ENCODE measurements at regions not wholly inside any gene's neighbourhood (a gene's known extent, or its start where the extent isn't known, plus 50 kb on each side); places are given as distances from the start of the nearest gene placed in this dataset.

DNA sequence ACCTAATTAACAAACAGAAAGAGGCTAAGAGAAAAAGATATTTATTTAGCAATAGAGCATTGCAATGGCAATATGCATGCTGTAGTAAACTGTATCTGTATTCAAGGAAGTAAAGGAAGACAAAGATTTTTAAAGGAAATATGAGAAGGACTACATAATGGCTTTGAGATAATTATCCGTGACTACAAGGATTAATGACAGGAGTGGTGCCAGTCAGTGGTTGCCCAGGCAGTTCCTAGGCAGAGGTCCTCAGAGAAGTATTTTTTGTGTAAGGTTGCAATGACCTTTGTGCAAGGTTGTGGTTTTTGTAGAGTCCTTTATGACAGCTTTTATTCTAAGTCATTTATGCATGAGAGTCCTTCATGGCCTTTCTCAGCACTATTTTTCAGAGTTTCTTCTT is 711.1 kb upstream of the CHRM3 start:
- Mint-ChIP-seq H3K9me3 (no peaks in the 10 kb centered on the region), H3K36me3 (ENCODE audit: low read depth) (no peaks in the 10 kb centered on the region), H3K4me1 (no peaks in the 10 kb centered on the region), H3K4me3 (no peak overlapping the region), H3K27ac (no peak overlapping the region), H3K27me3 (no peaks in the 10 kb centered on the region)
- ATAC-seq (replicated peaks), result no peak

DNA sequence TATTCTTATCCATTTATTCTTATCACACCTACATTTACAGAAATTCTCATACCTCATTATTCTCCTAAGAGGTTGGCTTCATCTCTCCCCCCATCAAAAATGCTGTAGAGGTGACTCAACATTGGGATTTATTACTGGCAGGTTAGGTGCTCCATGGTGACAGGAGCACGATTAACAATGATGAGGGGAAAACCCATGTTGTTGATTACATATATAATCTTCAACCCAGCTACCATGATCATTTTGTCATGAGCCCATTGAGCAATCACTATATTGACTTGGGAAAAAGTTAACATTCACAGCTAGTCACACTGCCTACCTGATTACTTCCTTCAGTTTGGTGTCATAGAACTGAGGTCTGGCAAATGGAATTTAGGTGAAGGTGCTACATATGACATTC is 712.1 kb upstream of the CHRM3 start:
- Mint-ChIP-seq H3K4me1 (no peaks in the 10 kb centered on the region), H3K36me3 (ENCODE audit: low read depth) (no peaks in the 10 kb centered on the region), H3K9me3 (no peaks in the 10 kb centered on the region), H3K4me3 (no peak overlapping the region), H3K27me3 (no peaks in the 10 kb centered on the region), H3K27ac (no peak overlapping the region)
- no peak for ATAC-seq (replicated peaks)

DNA sequence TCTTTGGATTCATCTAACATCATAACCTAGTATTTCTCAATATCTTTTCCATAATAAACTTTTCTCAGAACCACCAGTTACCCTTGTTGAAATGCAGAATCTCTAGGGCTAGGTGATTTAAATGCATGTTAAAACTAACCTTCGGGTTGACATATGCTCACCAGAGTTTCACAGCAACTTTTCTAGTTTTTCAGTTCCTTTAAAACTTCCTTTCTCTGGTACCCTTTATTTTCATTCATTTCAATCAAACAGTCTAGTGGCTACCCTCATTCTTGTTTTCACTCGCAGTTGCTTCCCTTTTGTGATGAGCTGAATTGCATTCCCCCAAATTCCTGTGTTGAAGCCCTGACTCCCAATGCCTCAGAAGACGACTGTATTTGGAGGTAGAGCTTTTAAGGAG is 712.8 kb upstream of the CHRM3 start:
- Mint-ChIP-seq H3K4me3 (no peak overlapping the region), H3K4me1 (no peaks in the 10 kb centered on the region), H3K27me3 (no peaks in the 10 kb centered on the region), H3K9me3 (no peaks in the 10 kb centered on the region), H3K27ac (no peak overlapping the region), H3K36me3 (ENCODE audit: low read depth) (no peaks in the 10 kb centered on the region)
- ATAC-seq (replicated peaks), result no peak

DNA sequence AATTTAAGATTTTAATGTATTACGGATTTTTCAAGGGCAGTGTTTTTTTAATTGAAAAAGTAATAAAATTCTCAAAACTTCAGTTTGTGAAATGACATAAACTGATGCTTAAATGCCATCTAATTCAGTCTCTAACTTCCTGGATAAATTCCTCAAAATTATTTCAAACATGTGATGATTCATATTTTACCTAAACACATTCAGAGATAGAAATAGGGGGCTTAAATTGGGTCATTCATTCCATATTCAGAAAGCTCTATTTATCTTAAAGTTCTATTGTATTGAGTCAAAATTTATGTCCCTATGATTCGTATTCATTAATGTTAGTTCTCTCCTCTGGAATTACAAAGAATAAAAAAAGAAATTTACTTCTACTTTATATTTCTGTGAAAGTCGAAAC is 713.6 kb upstream of the CHRM3 start:
- H3K4me1 Mint-ChIP-seq, result no peaks in the 10 kb centered on the region
- no peak overlapping the region for H3K27ac Mint-ChIP-seq
- no peaks in the 10 kb centered on the region for H3K27me3 Mint-ChIP-seq
- ATAC-seq (replicated peaks), result no peak
- no peaks in the 10 kb centered on the region for H3K36me3 Mint-ChIP-seq (ENCODE audit: low read depth)
- H3K4me3 Mint-ChIP-seq, result no peak overlapping the region
- no peaks in the 10 kb centered on the region for H3K9me3 Mint-ChIP-seq

DNA sequence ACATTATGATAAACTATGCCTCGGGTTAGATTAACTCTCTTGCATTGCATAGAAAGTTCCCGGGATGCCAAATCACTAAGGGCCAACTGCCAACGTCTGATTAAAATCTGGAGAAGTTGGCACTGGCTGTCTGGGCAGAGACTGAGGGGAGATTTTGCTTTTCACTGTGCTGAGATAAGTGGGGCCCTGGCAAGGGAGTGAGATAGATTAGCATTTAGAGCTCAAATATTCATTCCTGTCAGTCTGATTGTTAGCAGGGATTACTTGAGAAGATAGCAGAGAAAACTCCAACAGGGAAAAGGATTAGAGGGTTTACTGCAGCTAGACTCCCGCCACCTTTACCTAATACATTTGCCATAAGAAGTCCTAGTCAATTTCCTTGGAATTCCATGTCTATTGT is 714.1 kb upstream of the CHRM3 start:
- Mint-ChIP-seq H3K36me3 (ENCODE audit: low read depth) (no peaks in the 10 kb centered on the region), H3K27ac (no peak overlapping the region), H3K27me3 (no peaks in the 10 kb centered on the region), H3K9me3 (no peaks in the 10 kb centered on the region), H3K4me1 (no peaks in the 10 kb centered on the region), H3K4me3 (no peak overlapping the region)
- ATAC-seq (replicated peaks), result no peak

DNA sequence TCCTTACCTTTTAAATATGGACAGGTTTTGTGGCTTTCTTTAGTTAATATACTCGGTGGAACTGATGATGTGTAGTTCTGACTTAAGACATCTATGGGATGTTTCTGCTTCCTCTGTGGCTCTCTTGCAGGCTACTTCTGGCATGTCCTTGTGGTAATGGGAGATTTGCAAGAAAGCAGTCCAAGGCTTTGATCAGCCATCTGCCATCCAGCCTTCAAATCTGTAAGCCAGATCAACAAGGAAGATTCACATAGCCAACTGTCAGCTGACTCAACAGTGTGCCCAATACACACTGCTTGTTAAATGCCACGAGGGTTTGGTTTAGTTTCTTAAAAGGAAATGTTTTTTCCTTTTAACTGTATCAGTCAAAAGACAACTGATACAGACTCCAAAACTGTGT is 722.2 kb upstream of the CHRM3 start:
- no peak overlapping the region for H3K4me3 Mint-ChIP-seq
- H3K36me3 Mint-ChIP-seq (ENCODE audit: low read depth), result no peaks in the 10 kb centered on the region
- H3K27ac Mint-ChIP-seq, result no peak overlapping the region
- no peaks in the 10 kb centered on the region for H3K27me3 Mint-ChIP-seq
- no peaks in the 10 kb centered on the region for H3K4me1 Mint-ChIP-seq
- no peak for ATAC-seq (replicated peaks)
- peaks cover 5% of the 10 kb centered on the region for H3K9me3 Mint-ChIP-seq

DNA sequence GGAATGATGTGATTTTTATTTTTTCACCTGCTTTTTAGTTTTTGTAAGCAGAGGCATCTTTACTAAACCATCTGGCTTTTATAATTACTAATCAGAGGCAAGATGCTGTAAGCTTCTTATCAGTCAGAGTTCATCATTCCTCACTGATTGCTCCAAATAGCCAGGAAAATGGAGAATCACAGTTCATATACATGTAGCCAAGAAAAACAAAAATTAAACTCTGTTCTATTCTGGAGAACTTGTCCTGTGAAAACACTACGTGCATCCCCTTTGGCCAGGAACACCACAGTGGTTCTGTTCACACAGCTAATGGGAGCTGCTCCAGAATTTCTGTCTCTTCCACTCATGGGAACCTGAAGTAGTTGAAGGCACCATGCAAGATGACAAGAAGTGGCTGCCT is 725.5 kb upstream of the CHRM3 start:
- Mint-ChIP-seq H3K9me3 (no peaks in the 10 kb centered on the region), H3K4me3 (no peak overlapping the region), H3K4me1 (no peaks in the 10 kb centered on the region), H3K27me3 (no peaks in the 10 kb centered on the region), H3K27ac (no peak overlapping the region), H3K36me3 (ENCODE audit: low read depth) (no peaks in the 10 kb centered on the region)
- no peak for ATAC-seq (replicated peaks)

DNA sequence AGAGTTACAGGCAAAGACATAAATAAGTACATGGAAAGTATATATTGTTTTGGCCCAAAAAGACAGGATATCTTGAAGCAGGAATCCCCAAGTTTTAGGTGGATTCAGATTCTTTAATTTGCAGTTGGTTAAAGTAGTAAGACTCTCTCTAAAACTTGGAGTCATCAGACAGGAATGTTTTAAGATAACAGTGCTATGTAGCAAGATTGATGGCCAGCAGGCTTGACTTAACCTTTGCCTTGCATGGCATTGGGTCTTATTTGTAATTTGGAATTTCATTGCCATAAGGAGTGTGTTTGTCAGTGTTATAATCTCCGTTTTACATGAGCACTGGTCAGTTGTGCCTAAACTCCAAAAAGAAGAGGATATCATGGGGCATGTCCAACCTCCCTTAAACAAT is 727.6 kb upstream of the CHRM3 start:
- Mint-ChIP-seq H3K36me3 (ENCODE audit: low read depth) (no peaks in the 10 kb centered on the region), H3K4me3 (no peak overlapping the region), H3K9me3 (no peaks in the 10 kb centered on the region), H3K27me3 (no peaks in the 10 kb centered on the region), H3K27ac (no peak overlapping the region), H3K4me1 (no peaks in the 10 kb centered on the region)
- ATAC-seq (replicated peaks), result no peak

DNA sequence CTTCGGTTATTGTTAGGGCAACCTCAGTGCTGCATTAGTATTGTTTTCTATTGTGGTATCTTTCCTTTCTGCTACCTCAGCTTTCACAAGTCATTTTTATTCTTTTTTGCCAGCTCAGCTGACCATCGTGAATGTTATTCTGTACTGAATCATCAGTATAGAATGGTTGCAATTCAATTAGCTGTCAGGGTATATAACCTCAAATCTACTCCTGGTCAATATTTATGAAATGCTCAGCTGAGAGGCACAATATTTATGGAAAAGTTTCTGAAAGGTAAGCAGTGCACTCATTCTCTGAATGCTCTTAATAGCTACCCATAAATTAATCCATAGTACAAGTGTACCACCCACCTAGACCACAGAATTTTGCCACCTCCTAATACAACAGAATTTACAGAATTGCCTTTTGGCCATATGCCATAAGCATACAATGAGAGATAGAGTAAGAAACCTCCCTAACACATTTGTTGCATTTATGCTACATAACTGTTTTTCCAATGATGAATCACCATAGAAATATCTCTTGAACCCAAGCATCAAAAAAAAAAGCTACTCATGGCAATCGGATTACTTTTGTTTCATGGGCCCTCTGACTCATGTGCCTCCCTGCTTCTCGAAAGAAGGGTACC is 732.6 kb upstream of the CHRM3 start:
- no peak overlapping the region for H3K4me3 Mint-ChIP-seq

DNA sequence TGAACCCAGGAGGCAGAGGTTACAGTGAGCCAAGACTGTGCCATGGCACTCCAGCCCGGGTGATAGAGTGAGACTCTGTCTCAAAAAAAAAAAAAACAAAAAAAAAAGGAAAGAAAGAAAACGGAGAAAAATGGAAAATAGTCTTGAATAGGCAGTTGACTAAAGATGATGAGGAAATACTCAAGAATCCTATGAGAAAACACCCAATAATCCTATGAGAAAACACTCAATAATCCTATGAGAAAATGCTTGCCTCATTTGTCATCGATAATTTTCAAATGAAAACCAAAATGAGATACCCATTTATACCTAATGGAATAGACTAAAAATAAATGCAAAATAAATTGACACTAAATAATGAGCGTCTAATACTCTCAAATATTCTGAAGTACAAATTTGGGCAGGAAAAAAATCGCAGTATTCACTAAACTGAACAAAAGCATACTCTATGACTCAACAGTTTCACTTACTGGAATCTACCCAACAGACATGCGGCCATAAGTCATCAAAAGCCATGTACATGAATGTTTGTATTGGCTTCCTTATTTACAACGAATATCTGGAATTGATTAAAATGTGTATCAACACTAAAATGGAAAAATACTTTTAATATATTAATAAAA is 733.9 kb upstream of the CHRM3 start:
- peaks cover 3% of the 10 kb centered on the region for H3K9me3 Mint-ChIP-seq

More for the DNA sequence above, 732.6 kb upstream of the CHRM3 start:
- Mint-ChIP-seq H3K36me3 (ENCODE audit: low read depth) (no peaks in the 10 kb centered on the region), H3K27ac (no peak overlapping the region), H3K4me1 (no peaks in the 10 kb centered on the region), H3K27me3 (no peaks in the 10 kb centered on the region), H3K9me3 (no peaks in the 10 kb centered on the region)
- ATAC-seq (replicated peaks), result no peak

DNA sequence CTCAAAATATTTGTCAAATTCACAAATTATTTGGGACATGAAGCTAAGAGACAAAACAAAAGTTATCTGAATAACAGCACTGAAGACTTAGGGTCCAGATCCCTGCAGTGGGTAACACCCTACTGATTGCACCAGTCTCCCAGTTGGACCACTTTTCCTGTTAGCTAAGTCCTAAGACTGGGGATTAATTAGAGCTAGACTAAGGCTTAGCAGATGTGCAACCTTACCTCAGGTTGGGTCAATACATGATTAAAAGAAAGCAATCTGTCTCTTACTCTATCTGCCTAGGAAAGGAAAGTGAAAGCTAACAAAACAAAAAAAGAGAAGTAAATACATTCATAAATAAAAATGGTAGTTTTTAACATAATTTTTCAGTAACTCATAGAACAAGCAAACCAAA is 737.2 kb upstream of the CHRM3 start:
- no peak overlapping the region for H3K4me3 Mint-ChIP-seq
- no peak for ATAC-seq (replicated peaks)
- H3K27me3 Mint-ChIP-seq, result no peaks in the 10 kb centered on the region
- H3K4me1 Mint-ChIP-seq, result no peaks in the 10 kb centered on the region
- peaks cover 3% of the 10 kb centered on the region for H3K9me3 Mint-ChIP-seq
- H3K27ac Mint-ChIP-seq, result no peak overlapping the region
- H3K36me3 Mint-ChIP-seq (ENCODE audit: low read depth), result no peaks in the 10 kb centered on the region

More for the DNA sequence above, 733.9 kb upstream of the CHRM3 start:
- Mint-ChIP-seq H3K36me3 (ENCODE audit: low read depth) (no peaks in the 10 kb centered on the region), H3K4me1 (no peaks in the 10 kb centered on the region), H3K27me3 (no peaks in the 10 kb centered on the region), H3K27ac (no peak overlapping the region), H3K4me3 (no peak overlapping the region)
- no peak for ATAC-seq (replicated peaks)

DNA sequence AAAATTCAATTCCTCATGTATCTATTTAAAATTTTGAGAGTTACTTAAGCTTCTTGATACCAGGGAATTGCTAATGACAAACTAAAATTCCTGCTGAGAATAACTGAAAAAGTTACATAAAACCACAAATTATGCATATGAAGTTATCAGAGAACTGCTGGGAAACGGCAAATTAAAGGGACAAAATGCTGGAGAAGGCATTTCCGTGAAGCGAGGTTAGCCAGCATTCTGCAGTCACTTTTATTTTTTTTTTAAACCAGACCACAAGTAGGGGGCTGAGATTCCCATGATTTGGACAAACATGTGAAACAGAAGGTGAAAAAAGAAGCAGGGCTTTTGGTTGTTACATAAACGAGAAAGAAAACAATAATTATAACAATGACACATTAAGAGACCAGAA is 737.6 kb upstream of the CHRM3 start:
- no peak for ATAC-seq (replicated peaks)
- Mint-ChIP-seq H3K9me3 (peaks cover 3% of the 10 kb centered on the region), H3K36me3 (ENCODE audit: low read depth) (no peaks in the 10 kb centered on the region)

DNA sequence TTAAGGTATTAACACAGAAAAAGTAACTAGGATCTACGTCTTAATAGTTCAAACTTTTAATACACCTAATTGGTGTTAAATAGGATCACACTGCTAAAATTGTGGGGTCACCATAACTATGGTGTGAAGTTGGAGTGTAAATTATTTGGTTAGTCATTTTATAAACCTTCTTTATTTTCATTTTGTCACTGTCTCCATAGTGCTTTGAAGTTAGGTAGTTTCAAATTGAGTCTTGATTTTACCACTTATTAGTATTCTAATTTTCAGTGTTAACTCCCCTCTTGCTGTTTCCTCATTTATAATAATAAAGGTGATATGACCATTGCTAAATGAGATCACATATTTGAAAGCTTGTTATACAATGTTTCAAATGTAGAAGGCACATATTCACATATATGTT is 738.1 kb upstream of the CHRM3 start:
- ATAC-seq (replicated peaks), result no peak
- Mint-ChIP-seq H3K27me3 (no peaks in the 10 kb centered on the region), H3K9me3 (peaks cover 3% of the 10 kb centered on the region), H3K4me1 (no peaks in the 10 kb centered on the region), H3K36me3 (ENCODE audit: low read depth) (no peaks in the 10 kb centered on the region), H3K4me3 (no peak overlapping the region), H3K27ac (no peak overlapping the region)

More for the DNA sequence above, 737.6 kb upstream of the CHRM3 start:
- H3K27ac Mint-ChIP-seq, result no peak overlapping the region
- no peaks in the 10 kb centered on the region for H3K27me3 Mint-ChIP-seq
- no peaks in the 10 kb centered on the region for H3K4me1 Mint-ChIP-seq
- H3K4me3 Mint-ChIP-seq, result no peak overlapping the region

DNA sequence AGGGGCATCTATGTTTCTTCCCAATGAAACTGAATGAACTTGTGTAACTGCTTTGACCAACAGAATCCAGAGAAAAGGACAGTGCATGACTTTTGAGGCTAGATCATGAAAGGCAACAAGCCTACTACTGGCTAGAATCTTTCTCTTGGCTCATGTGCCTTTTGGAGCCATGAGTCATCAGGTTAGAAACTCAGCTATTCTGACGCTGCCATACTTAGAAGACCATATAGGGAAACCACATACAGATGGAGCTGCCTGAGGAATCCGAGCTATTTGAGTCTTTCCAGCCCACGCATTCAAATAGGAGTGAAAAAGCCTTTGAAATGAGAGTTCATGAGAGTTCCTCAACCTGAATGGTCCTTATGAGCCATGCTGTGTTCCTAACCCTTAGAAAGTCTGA is 738.5 kb upstream of the CHRM3 start:
- no peaks in the 10 kb centered on the region for H3K36me3 Mint-ChIP-seq (ENCODE audit: low read depth)
- no peak for ATAC-seq (replicated peaks)
- H3K9me3 Mint-ChIP-seq, result peaks cover 3% of the 10 kb centered on the region
- H3K4me3 Mint-ChIP-seq, result no peak overlapping the region
- no peak overlapping the region for H3K27ac Mint-ChIP-seq
- no peaks in the 10 kb centered on the region for H3K4me1 Mint-ChIP-seq
- H3K27me3 Mint-ChIP-seq, result no peaks in the 10 kb centered on the region

DNA sequence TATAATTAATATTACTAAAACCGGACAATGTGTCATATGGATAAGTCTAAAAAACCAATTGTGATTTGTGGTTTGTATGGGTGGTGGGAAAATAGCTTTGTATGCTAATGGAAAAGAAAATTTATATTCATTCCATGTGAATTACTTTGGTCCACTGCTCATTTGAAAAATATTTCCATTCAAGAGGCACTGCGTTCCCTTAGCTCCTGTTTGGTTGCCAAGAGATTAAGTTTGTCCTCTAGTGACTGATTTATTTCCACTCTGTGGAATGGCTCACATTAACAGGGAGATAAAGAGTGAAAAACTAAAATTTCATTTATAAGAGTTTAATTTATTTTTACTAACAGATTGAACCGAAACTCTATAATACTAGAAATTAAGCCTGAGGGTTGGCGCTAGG is 744.1 kb upstream of the CHRM3 start:
- no peak for ATAC-seq (replicated peaks)
- no peak overlapping the region for H3K4me3 Mint-ChIP-seq
- no peaks in the 10 kb centered on the region for H3K27me3 Mint-ChIP-seq
- H3K36me3 Mint-ChIP-seq (ENCODE audit: low read depth), result no peaks in the 10 kb centered on the region
- no peak overlapping the region for H3K27ac Mint-ChIP-seq
- no peaks in the 10 kb centered on the region for H3K4me1 Mint-ChIP-seq
- H3K9me3 Mint-ChIP-seq, result no peaks in the 10 kb centered on the region

DNA sequence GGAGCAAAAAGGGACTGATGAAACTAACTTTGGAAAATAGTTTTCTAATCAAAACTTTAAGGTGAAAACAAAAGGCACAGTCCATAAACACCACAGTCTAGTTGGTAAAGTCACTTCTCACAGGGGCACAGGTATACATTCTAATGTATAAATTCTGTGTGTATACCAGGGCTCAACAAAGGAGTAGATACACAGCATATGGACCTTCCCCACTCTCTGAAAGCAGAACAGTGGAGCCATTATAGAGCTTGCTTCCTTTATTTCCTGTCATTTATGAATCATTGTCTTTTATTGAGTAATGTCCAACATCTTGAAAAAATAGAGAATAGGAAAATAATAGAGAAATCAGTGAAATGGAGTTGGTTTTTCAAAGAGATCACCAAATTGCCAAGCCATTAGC is 746.5 kb upstream of the CHRM3 start:
- Mint-ChIP-seq H3K27me3 (no peaks in the 10 kb centered on the region), H3K9me3 (no peaks in the 10 kb centered on the region), H3K4me3 (no peak overlapping the region), H3K27ac (no peak overlapping the region), H3K36me3 (ENCODE audit: low read depth) (no peaks in the 10 kb centered on the region), H3K4me1 (no peaks in the 10 kb centered on the region)
- peak; percentile 26 for ATAC-seq (replicated peaks)
